Stimulated activated CD8-positive, alpha-beta memory T cell treated with anti-CD3 and anti-CD28 coated beads, Interleukin-15, amount 100 ng/mL, for 4 hours (primary cell): ENCODE measurements at regions not wholly inside any gene's neighbourhood (a gene's known extent, or its start where the extent isn't known, plus 50 kb on each side); places are given as distances from the start of the nearest gene placed in this dataset.
"Not testable (repeated sequence)": the region's sequence is repeated elsewhere in the genome, so short reads cannot be mapped to it uniquely, and the experiment has no call there.

ENCODE experiments used
- DNase-seq, 2 donors: peaks; one replicate each; pipeline ENCODE4 v3.0.0-alpha.2; 2020; ENCODE audit warnings: low read depth in 2 of 2

- no peak for DNase-seq
Observed at GRCh38 chr14:65834051-65834450, 421.5 kb downstream of the FUT8 start.

DNA sequence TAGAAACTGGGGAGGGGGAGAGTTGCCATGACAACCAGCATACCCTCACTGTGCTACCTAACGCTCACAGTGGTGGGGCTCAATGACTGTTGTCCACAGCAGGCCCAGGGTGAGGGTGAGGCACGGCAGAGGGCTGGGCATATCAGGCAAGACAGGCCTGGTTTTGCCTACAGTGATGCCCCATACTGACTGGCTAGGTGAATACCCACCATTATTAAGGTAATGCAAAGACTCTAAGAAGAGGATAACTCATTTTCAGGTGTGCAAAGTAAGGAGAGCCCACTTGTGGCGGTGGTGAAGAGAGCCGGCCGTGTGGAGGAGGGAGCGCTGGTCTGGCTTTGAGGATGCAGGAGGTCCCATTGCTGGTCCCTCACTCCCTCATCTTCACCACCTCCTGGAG, 422.3 kb downstream of the FUT8 start:
- DNase-seq: no peak

GRCh38 chr14:65835501-65835900, 423.0 kb downstream of the FUT8 start:
- no peak for DNase-seq

DNA sequence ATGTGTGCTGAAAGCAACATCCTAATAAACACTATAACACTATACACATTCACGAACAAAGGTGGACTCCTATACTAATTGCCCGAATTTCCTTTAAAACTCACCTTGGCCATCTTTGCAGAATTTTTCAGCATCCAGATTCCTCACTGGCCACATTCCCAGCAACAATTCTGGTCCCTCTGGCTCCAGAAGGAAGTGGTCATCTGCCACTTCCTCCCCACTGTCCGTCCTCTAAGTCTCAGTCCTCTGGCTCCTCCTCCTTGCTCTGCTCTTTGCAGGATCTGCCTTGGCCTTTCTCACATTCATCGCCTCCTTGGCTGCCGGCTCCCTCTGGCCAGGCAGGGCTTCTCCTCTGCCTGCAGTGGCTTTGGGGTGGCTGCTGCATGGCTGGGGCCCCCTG, 426.0 kb downstream of the FUT8 start:
- DNase-seq: no peak

GRCh38 chr14:65840118-65840751, 427.7 kb downstream of the FUT8 start:
- no peak for DNase-seq

GRCh38 chr14:65840786-65841185, 428.3 kb downstream of the FUT8 start:
- DNase-seq: no peak

DNA sequence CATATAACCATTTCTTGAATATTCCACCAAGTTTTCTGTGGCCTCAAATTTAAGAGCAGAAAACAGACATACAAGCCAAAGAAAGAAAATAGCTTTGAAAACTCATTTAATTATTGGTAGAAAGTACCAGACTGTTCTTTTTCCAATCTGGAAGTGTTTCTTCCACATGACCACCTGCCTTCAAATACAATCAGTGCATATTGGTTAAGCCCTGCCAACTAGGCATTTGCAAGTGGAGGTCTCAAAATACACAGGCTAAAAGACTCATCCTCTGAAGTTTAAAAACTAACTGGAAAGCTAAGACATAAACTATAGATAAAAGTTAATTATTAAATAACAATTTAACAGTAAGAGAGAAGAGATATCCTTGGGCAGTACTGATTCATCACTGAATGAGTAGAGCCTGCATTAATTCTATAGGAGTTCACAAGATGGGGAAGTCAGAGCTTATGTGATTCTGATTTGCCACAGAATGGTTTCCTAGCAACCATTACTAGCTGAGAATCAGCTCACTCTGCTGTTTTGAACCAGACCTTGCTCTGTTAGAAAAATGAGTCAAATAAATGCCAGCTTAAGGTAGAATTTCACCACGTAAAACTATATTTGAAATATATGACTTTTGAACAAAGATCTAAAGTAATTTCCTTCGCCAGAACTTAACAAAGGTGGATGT, 433.8 kb downstream of the FUT8 start:
- DNase-seq: no peak

- DNase-seq: peak; percentile 8 to 43
Observed at GRCh38 chr14:65847075-65847847, 434.7 kb downstream of the FUT8 start.

DNA sequence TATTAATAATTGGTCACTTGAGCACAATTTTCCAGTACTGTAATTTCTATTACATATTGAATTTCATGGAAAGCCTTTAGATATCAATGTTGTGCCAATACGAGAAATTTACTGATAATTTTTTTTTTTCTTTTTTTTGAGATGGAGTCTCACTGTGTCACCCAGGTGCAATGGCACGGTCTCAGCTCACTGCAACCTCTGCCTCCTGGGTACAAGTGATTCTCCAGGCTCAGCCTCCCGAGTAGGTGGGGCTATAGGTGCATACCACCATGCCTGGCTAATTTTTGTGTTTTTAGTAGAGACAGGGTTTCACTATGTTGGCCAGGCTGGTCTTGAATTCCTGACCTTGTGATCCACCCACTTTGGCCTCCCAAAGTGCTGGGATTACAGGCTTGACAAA, 435.4 kb downstream of the FUT8 start:
- not testable (repeated sequence) for DNase-seq

DNA sequence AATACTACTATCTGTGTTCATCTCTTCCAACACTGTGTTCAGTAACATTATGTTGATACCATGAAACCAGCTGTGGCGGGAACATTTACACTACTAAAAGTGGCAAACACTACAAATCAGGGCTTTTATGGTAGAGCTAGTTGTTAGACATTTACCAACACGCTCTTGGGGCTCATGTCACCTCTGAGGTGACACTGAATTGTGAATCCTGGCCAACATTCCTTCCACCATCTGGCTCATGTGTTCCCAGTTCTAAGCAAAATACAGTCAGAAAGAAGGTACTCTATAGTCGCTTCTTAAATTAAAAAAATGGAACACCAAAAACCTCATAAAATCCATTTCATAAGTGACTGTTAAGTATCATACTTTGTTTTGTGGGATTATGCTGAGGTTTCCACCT, 436.6 kb downstream of the FUT8 start:
- DNase-seq: no peak

GRCh38 chr14:65849558-65849957, 437.0 kb downstream of the FUT8 start:
- DNase-seq: no peak

DNA sequence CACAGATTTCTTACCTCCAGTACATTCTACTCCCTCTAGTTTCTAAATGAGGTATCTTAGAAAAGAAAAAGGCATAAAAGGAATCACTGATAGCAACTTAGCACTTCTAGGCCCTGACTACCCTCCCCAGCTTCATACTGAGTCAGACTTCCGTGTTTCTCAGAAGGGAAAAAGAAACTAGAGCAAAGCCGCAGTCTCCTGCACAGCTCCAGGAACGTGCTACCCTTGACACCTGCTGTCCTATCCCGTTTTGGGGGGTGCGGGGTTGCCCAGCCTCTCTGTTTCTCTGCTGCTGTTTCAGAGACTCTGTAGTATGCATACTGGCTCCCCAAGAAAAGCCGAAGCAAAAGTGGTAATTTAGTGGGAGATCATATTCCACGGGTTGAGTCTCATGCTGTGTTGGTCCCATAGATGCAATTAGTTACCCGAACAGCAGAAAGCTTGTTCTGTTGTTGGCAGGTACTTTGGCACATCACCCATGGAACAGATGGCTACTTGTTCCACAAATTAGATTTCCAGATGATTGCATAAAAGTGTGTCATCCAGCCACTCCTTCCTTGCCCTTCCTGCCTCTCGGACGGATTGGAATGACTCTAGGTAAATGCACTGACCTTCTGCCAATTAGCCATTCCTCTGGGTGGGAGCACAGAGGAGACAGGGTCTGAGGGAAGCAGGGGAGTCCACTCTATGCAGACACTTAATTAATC, 438.1 kb downstream of the FUT8 start:
- DNase-seq: peak; percentile 12 to 46

DNA sequence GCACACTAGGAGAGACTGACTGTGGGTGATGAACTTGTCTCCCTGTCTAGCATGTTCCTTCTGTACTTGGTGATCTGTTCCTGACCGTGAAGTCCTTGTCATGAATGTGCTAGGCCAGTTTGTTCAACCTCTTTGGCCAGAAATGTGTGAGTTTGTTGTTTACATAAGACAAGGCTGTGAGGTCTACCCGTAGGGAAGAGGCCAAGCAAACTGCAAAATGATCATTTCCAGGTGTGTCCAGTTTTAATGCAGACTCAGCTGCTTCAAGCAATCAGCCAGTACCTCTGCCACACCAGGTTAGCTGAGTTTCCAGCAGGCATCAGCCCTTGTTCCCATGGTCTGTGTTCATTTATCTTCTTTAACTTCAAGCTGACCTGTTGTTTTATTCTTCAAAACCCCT, 440.2 kb downstream of the FUT8 start:
- DNase-seq: no peak

DNA sequence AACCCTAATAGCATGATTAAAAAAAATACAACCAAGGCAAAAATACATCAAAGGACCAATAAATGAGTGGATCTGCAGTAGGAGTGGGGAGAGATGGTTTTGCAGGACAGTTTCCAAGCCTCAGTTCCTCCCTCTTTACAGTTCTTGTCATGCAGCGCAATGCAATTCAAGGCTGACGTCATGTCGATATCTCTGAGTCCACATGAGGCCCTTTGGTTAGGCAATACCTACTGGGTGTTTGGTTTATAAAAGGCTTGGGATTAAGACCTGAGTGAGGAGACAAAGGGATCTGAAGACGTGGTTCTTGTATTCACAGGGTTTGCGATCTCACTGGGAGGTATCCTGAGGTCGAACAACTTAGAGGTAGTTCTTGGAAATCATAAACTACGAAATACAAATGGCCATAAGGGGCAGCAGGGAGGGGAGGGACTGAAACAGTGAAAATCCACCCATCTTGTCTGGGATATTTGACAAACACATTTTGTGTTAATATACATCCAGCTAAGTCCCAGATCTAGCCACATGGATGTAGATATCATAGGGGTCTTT, 441.0 kb downstream of the FUT8 start:
- DNase-seq: no peak

- no peak for DNase-seq
Observed at GRCh38 chr14:65854215-65854614, 441.7 kb downstream of the FUT8 start.

- DNase-seq: no peak
Observed at GRCh38 chr14:65860956-65861611, 448.6 kb downstream of the FUT8 start.

DNA sequence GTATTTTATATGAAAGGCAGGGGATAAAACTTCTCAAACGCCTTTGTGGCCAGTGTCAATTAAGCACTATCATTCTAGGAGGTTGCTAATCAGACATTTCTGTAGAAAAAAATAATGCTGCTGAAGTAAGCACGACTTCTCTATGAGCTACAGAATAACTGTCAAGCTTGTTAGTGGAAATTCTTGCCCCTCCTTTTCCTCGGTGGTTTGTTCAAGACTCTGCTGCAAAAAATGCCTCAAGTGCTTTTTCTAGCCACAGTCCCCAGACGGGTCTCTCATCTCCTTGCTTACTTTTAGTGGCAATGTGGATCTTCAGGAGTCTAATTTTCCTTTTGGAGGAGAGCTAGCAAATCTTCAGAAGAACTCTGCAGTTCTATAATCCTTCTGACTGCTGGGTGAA, 452.0 kb downstream of the FUT8 start:
- DNase-seq: no peak

DNA sequence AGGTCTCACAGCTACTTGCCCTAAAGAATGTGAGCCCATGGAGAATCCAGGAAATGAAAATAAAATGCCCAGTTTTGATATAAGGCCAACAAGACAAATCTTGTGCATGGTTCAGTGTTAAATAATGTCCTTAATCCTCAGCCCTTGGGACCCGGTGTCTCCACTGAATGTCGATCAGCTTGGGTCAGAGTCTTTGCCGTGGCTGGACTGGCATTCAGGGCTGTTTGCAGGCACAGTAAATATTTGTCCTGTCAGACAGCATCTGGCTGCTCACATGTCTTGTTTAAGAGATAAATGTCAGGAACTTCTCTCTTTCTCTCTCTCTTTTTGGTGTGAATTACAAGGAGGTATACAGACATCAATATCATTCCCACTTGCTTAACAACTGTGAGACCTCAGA, 452.5 kb downstream of the FUT8 start:
- DNase-seq: no peak

DNA sequence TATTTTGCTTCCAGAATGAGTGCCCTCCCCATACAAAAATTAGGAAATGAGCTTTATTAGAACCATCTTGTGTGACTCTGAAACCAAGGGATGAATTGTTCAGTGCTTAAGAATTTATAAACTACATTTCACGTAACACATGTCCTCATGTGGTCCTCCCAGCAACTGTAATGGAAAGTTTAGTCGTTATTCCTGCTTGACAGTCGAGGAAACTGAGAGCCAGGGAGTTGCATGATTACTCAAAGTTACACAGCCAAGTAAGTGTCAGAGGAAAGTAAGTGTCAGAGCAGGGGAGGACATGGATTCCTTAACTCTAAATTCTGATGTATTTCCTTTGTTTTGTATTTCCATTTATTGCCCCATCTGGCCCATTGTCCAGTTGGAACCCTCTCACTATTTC, 453.9 kb downstream of the FUT8 start:
- DNase-seq: no peak

DNA sequence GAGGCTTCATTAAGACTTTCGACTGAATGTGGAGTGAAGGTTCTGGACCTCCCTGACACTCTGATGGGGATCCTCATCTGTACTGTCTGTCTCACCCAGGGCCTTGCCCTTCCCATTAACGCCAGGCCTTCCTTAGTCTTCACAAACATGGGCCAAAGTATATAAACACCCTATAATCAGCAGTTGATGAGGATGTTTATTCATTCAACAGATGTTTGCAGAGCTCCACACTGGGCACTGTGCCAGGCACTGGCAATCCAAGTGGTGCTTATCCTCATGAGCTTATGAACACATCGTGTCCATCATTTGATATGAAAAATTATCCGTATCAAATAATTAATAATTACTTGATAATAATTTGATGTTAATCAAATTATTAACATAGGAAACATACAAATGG, 454.4 kb downstream of the FUT8 start:
- no peak for DNase-seq

DNA sequence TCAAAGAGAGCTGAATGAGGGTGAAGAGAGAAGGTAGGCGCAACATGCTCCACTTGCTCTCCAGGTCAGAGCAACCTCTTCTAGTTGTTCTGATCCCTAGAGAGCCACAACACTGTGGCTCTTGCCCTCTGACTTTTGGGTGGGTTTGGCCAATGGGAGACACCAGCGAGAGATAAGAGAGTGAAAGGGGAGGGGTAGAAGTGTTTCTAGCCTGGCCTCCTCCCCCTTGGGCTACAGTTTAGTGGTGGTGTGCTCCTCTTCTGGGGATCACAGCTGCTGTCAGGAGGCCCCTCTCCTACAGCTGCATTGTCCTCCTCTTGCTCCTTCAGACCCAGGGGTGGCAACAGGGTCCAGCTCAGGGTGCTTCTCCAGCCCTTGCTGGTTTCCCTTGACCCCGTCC, 454.8 kb downstream of the FUT8 start:
- no peak for DNase-seq

DNA sequence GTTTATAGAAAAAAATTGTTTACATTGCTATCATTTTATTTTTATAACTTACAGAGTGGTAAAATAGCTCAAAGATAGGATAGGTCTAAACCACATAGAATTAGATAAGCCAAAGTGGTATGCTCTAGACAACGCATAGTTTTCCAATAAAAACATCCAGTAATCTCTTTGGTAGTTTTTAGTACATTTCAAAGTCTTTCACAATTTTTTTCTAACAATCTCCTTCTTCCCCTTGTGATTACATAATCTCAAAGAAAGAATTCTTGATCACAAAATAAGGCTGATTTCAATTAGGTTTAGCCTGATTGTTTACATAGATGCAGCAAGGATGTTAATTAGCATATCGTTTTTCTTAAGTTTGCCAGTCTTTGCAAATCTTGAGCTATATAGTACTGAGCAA, 460.0 kb downstream of the FUT8 start:
- no peak for DNase-seq
